ENCODE measurements at regions not wholly inside any gene's neighbourhood (a gene's known extent, or its start where the extent isn't known, plus 50 kb on each side); places are given as distances from the start of the nearest gene placed in this dataset.
"Not testable (repeated sequence)": the region's sequence is repeated elsewhere in the genome, so short reads cannot be mapped to it uniquely, and the experiment has no call there.

DNA sequence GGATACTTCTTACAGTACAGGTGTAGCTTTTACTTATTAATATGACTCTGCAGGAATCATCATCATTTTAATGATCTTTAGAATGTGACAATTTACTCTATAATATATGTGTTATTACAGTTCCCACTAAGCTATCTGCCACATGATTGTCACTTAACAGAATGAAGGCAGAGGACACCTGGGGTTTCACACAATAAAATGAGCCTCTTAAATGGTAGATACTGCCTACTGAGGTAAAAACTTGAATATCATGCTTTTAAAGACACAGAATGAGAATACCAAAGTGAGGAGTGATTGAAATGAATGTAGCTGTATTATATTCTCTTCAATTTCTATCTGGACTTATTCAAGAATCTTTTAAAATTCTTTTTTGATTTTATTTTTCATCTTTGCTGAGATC, 1255.3 kb upstream of the LRRN3 start:
- DNase-seq: no peak

DNA sequence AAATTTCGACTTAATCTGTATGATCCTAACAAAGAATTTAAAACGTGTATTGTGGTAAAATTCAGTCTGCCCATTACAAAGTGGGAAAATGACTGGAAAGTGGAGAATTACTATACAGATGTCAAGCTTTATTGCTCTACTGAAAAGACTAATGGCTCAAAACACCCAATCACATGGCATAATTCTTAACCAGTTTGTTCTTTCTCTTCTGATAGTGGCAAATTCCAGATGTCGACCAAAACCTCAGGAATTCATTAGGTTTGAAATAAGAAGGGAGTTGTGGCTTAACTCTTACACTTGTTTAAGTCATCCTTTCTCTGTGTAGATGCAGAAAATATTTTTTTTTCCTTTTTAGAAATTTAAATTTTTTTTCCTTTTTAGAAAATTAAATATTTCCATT, 1254.9 kb upstream of the LRRN3 start:
- DNase-seq: no peak

DNA sequence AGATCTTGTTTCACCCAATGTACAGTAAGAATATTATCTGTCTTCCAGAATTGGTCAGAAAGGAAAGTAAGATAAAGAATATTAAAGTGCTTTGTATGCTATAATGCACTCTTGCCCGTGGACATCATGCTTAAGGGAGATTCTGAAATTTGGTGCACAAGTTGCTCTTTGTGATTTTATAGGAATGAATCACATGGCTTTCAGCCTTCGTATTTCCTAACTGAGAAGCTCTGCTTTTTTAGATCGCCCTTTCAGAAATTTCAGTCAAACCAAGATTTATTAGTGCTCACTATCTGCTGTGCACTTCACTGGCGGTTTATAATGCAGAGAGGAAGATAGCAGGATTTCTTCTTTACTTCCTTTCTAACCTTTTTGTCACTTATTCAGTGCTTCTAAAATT, 1248.5 kb upstream of the LRRN3 start:
- DNase-seq: no peak

DNA sequence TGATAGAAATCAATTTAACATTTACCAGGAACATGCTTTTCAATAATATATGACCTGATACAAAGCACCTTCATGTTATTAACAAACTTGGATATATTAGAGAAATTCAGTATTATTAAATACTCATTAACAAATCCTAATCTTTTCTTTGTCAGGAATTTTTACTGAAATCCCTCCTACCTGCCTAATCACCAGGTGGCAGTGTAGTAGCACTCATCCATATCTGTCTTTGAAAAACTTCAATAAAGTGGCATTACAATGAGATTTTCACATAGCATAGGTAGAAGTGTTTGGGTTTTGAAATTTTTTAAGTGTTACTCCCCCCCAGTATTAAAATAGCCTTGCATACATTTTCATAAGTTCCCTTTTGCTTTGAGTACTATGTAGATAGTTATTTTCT, 1246.6 kb upstream of the LRRN3 start:
- DNase-seq: no peak

DNA sequence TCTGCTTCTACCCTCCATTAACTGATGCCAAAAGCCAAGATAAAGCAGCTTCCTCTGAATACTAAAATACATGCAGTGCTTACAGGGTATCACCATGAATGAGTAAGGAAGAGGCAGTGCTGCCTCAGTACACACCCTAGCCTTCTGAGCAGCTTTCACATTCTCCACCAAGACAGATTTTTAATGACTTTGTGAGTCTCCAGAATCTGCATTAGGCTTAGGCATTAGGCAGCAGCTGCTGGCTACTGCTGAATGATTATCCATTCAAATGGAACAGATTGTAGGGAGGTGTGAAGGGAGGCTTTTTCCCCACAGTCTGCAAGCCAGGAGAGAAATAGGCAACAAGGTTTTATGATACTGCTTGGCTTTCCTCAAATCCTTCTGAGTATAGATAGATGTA, 1226.7 kb upstream of the LRRN3 start:
- no peak for DNase-seq

DNA sequence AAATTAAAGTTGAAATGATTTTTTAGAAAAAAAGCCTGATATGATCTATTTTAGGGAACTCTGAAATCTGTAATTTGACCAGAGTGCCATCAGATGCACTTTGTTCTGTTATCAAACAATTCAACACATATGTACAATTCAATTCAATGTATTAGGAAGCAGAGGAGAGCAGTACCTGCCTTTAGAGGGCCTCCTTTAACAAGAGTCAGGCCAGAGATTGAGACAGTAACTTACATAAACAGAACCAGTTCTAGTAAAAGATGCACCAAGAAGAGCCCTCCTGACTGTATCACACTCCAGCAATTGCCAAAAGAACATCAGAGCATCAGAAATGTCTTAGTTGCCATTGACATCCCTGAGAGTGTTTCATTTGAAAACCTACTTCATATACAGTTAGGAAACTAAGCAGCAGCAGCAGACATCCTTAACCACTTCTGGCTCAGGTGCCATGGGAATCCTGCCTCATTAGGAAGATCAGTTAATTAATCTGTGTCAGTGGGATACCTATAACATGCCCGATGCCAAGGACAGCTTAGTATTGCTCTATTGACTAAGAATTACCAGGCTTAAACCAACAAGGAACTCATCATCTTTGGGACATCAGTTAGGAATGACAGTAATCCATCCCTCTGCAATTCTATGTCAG, 1222.6 kb upstream of the LRRN3 start:
- DNase-seq: no peak

DNA sequence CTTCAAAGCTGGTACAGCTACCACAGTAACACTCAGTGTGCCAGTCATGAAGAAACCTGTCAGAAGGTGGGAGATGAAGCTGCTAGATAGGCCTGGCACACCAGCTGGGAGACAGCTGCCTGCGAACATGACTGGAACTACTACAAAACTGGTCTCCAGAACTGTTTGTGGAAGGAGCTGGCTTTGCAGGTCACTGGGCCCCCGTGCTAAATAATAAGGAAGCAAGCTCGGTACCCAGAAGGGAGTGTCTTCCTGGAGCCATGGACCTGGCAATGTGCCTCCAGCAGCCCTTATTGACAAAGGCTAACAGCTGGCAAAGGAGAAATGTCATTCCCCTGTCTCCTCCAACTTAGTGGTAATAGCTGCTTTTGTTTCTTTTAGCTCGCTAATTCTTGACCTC, 1217.6 kb upstream of the LRRN3 start:
- DNase-seq: no peak

DNA sequence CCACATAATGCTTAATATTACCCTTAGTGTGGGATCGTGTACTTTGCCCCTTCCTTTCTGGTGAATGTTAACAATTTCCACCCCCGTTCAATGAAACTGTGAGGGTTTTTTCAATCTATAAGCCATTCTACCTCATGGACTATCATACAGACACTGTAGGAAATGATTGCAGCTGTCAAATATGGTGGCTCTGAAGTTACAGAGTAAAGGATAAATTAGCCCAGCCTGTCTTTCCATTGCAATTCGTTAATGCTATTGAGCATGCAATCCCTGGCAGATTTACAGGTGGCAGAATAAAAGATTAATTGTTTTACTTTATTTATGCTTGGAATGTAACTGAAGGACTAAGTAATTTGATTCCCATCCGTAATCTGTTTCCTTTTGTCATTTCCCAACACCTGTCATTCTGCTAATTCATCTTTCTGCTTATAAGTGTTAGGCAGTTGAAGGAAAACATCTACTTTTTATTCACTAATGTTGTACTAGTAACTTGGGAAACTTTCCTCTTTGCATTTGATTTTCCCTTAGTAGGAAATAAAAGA, 1211.6 kb upstream of the LRRN3 start:
- DNase-seq: peak; percentile 46

DNA sequence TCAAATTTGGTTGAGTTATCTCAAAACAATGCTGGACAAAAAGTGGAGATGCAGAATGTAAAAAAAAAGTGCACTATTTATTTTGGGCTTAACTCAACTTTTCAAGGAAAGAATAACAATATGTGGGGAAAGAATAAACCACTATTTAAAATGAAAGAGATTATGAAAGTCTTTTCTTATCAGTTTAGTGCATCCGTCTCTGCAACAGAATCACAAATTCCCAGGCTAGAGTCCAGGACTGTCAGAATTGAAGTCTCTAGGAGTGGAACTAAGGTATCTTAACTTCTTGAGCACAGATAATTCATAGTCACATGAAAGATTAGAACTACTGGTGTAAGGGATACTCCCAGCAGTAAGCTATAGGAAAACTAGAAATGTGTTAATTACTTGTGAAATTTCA, 1200.3 kb upstream of the LRRN3 start:
- no peak for DNase-seq

DNA sequence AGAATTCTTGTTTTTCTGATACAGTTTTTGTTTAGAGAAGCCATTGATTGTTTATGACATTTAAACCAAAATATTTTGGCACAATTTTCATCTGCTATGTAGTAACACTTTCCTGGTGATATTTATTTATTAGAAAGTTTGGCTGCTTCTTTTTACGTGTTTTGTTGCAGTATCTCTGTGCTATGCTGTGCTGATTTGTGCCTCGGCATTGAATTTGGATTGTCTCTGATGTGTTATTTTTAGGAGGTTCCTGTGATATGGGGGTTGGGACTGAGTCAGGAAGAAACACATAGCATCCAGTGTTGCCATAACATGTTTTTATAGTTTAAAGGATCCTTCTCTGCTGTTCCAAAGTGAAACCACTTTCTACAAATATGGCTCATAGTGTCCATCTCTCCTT, 1197.7 kb upstream of the LRRN3 start:
- no peak for DNase-seq

DNA sequence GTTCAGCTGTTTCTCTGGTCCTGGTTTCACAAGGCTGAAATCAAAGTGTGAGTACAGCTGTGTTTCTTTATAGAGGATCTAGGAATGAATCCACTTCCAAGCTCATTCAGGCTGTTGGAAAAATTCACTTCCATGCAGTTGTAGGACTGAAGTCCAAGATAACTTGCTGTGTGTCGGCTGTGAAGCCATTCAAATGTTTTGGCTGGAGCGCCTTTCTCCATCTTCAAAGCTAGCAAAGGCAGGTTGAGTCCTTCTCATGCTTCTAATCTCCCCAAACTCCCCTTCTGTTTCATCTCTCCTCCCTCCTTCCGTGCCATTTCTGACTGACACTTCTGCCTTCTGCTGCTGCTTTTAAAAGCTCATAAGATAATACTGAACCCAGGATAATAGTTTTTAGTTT, 1195.4 kb upstream of the LRRN3 start:
- no peak for DNase-seq

DNA sequence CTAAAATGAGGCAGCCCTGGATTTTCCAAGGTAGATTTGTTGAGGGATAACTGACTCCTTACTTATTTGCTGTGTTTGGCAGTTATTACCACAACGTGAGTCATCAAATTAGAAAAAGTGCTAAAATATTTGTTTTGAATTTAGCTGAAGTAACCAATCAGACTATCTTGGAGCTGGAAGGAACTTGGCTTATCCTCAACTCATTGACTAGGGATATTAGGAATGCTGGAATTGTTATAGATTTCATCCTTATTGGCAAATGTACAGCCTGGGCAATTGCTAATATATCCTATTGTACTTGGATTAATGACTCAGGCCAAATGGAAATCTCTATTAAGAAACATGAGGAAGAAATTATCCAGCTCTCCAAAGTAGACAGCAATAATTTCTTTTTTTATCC, 1189.0 kb upstream of the LRRN3 start:
- no peak for DNase-seq

DNA sequence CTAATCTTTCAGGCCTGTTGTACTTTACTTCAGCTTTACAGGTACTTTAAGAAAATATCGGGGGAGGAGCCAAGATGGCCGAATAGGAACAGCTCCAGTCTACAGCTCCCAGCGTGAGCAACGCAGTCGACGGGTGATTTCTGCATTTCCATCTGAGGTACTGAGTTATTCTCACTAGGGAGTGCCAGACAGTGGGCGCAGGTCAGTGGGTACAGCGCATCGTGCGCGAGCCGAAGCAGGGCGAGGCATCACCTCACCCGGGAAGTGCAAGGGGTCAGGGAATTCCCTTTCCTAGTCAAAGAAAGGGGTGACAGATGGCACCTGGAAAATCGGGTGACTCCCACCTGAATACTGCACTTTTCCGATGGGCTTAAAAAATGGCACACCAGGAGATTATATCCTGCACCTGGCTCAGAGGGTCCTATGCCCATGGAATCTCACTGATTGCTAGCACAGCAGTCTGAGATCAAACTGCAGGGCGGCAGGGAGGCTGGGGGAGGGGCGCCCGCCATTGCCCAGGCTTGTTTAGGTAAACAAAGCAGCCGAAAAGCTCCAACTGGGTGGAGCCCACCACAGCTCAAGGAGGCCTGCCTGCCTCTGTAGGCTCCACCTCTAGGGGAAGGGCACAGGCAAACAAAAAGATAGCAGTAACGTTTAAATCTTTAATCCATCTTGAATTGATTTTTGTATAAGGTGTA, 1185.4 kb upstream of the LRRN3 start:
- not testable (repeated sequence) for DNase-seq

DNA sequence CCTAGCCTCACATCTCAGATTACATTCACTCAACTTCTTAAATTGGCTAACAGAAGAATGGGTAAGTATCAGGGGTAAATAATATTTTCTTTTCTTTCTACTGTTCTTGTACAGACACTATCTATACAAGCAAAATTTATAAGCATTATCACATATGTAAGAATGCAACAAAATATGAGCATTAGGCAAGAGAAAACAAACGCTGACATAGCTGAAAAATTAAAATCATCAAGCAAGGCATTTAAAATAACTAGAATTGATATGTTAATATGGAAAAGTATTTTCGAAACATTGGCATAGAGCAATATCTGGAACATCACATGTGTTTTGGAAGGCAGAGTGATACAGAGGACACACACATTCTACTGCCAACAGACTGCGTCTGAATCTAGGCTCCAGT, 1175.3 kb upstream of the LRRN3 start:
- DNase-seq: no peak

DNA sequence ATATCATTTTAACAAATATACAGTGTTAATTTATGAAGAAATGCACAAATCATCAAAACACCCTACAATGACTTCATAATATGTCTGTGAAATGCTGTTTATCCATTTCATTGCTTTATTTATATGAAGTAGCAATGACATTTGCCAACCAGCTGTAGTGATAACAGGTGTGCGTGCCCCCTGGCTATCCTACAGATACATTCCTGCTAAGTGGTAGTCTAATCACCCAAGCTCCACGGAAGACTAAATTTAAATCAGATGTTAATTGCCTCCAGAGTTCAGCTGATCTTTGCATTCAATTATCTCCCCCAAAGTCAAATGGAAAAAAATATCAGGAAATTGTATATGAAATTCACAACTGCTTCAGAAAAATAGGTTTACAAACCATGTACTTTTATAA, 1164.2 kb upstream of the LRRN3 start:
- DNase-seq: no peak

DNA sequence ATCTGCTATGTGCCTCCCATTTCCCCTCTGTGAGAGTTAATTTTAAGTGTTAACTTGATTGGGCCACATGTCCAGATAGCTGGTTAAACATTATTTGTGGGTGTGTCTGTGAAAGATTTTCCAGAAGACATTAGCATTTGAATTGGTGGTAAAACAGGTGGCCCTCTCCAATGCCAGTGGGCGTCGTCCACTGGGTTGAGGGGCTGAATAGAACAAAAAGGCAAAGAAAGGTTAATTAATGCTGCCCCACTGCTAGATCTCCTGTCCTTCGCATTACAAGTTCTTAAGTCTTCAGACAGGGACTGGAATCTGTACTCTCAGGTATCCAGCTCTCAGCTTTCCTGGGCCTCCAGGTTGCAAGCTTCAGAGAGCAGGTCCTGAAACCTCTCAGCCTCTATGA, 1160.9 kb upstream of the LRRN3 start:
- DNase-seq: no peak

DNA sequence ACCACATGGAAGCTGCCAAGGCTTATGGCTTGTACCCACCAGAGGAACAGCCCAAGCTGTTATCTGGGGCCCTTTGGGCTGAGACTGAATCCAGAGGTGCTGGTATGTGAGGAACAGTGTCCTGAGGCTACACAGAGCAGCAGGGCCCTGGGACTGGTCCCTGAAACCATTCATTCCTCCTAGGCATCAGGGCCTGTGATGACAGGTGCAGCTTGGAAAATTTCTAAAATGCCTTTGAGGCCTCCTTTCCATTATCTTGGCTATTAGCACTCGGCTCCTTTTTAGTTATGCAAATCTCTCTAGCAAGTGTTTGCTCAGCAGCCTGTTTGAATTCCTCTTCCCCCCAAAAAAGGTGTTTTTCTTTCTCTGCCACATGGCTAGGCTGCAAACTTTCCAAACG, 1151.7 kb upstream of the LRRN3 start:
- DNase-seq: no peak

DNA sequence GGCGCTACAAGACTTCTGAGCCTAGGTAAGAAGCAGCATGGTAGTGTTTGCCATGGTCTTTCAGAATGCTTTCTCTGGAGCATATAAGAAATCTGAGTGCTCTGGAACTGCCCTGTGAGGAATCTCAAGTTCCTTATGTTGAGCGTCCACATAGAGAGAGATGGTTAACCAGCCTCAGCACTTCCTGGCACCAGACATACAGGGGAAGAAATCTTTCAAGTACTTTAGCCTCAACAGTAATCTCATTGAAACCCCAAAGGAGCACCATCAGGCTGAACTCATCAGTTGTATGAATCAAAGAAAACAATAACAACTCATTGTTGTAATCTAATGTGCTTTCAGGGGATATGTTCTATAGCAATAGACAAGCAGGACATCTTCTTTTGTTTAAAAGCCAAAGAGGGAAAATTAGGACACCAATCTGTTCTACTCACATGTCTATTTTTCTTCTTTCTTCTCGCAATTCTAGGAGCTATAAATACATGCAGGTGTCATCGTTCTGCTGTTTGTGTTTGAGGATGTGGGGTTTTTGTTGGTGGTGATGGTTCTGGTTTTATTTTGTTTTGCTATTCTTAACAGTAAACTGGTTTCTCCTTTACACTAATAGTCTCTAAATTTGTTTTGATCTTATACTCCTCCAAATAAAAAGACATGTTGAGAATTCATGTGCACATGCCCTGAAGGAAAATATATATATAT, 1145.0 kb upstream of the LRRN3 start:
- DNase-seq: no peak

DNA sequence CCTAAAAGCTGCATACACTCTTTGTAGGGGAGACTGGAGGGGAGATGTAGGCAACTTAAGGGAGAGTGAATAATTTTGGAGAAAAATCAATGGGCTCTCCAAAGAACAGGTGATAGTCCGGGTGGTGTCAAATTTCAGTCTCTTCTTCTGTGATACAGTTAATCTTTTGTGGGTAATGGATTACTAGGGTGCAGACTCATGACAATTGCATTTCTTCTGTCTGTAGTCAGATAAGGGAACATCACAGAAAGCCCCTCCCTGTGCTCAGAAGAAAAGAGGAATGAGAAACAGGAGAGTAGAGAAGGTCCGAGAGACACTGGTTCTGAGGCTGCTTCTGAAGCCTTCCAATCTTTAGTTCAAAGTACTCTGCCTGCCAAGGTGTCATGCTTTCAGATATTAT, 1140.7 kb upstream of the LRRN3 start:
- DNase-seq: no peak

DNA sequence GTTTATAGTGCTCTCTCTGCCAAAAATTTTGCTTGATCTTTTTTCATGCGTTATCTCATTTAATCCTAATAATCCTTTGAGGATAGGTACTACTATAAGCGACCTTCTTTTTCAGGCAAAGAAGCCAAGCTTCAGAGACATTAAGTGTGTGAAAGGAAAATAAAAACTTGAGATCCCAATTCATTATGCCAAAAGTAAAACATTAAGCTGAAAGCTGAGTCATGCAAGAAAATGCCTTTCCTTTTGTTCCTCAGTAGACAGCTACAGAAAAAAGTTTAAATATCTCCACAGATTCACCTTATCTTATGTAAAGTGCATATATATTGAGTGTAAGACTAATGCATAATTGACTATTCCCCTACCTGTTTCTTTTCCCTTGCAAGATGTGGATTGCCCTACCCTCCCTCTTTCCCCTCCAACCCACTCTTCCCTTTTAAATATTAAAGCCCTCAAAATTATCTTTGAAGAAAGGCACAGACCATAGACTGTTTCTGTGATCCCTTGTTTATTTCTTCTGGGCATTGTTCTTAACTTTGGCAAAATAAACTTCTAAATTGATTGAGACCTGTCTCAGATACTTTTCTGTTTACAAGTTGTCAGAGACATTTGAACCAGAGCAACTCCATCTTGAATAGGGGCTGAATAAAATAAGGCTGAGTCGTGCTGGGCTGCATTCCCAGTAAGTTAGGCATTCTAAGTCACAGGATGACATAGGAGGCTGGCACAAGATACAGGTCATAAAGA, 1139.9 kb upstream of the LRRN3 start:
- DNase-seq: no peak

DNA sequence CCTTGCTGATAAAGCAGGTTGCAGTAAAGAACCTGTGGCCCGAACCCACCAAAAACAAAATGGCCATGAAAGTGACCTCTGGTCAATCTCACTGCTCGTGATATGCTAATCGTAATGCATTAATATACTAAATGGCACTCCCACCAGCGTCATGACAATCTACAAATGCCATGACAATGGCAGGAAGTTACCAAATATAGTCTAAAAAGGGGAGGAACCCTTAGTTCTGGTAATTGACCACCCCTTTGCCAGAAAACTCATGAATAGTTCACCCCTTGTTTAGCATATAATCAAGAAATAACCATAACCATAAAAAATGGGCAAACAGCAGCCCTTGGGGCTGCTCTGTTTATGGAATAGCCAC, 1139.4 kb upstream of the LRRN3 start:
- DNase-seq: no peak

DNA sequence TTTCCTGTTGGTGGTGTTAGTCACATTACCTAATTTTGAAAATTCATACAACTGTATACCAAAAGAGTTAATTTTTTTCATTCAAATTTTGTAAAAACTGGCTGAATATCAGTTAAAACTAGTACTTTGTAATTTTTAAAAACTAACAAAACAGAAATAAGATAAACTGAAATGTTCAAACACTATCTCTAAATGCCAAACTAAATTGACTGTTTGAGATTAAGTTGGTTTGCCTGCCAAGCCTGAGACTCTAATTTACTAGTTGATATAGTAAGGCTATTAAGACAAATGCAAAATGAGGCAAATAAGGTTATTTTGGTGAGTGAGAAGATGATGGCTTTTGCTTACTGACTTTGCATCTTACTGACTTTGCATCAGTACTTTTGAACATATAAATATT, 1134.9 kb upstream of the LRRN3 start:
- no peak for DNase-seq

DNA sequence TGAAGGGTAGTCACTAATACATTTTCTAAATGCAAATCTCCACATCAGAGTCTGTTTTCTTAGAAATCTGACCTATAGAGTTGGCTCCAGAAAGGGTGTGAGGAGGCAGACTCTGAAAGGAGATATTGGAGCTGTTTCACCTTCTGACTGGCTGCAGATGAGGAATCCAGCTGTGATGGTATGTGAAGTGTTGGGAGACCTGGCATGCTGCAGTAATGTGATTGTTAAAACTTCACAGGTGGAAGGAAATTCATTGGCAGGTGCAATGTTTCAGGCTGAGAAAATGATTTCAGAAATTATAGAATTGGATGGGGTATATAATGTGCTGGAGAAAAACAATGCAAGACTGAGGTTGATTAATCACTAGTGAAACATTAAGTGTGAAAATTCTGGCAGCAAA, 1134.0 kb upstream of the LRRN3 start:
- no peak for DNase-seq

DNA sequence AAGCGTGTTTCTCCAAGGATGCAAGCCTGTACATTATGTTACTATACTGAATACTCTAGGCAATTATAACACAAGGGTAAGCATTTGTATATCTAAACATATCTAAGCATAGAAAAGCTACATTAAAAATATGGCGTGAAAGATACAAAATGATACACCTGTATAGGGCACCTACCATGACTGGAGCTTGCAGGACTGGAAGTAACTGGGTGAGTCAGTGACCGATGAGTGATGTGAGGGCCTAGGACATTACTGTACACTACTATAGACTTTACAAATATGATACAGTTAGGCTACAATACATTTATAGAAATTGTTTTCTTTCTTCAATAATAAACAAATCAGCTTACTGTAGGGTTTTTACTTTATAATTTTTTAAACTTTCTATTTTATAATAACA, 1127.2 kb upstream of the LRRN3 start:
- no peak for DNase-seq
